GM23338 (cell line): ENCODE measurements at regions not wholly inside any gene's neighbourhood (a gene's known extent, or its start where the extent isn't known, plus 50 kb on each side); places are given as distances from the start of the nearest gene placed in this dataset.

Source experiments
- ATAC-seq: fragments of 200-7000 bp; cut with Tn5 transposase; 3 replicates; pipeline ENCODE4 v1.9.1; 2020
- DNase-seq: peaks from one replicate; pipeline ENCODE4 v3.0.0-alpha.2; 2015; ENCODE audit warnings: low spot score
- H2AFZ ChIP-seq: fragments of 200-600 bp; sonication (generic); 2 replicates; pipeline ENCODE4 v1.8.0; 2016; ENCODE audit warnings: antibody characterized with exemption, mild to moderate bottlenecking, moderate library complexity
- H3F3A ChIP-seq: fragments of 200-600 bp; sonication (generic); replicated peaks from 2 replicates; pipeline ENCODE4 v1.8.0; 2017; ENCODE audit warnings: antibody characterized with exemption, mixed run types, low read depth
- H3K27ac ChIP-seq: fragments of 200-600 bp; sonication (generic); 2 replicates; pipeline ENCODE4 v1.6.1; 2016; ENCODE audit warnings: low read depth
- H3K27me3 ChIP-seq: fragments of 200-600 bp; sonication (generic); 2 replicates; pipeline ENCODE4 v1.8.0; 2016; ENCODE audit warnings: mild to moderate bottlenecking, mixed run types, moderate library complexity; ENCODE audit not compliant: insufficient read depth
- H3K36me3 ChIP-seq: fragments of 200-600 bp; sonication (generic); 2 replicates; pipeline ENCODE4 v1.8.0; 2016; ENCODE audit warnings: mild to moderate bottlenecking; ENCODE audit not compliant: insufficient read depth
- H3K4me1 ChIP-seq: fragments of 200-600 bp; sonication (generic); 2 replicates; pipeline ENCODE4 v1.8.0; 2016; ENCODE audit warnings: mild to moderate bottlenecking, moderate library complexity; ENCODE audit not compliant: insufficient read depth
- H3K4me2 ChIP-seq: fragments of 200-600 bp; sonication (generic); 2 replicates; pipeline ENCODE4 v1.7.1; 2017; ENCODE audit warnings: mixed run types
- H3K4me3 ChIP-seq: fragments of 200-600 bp; sonication (generic); 2 replicates; pipeline ENCODE4 v1.6.1; 2016; ENCODE audit warnings: mixed run types
- H3K79me2 ChIP-seq: fragments of 200-600 bp; sonication (generic); replicated peaks from 2 replicates; pipeline ENCODE4 v1.8.0; 2017; ENCODE audit warnings: mild to moderate bottlenecking; ENCODE audit not compliant: insufficient read depth
- H3K9me2 ChIP-seq: fragments of 200-600 bp; sonication (generic); 2 replicates; pipeline ENCODE4 v1.8.0; 2017; ENCODE audit not compliant: insufficient read depth
- H4K20me1 ChIP-seq: fragments of 200-600 bp; sonication (generic); replicated peaks from 2 replicates; pipeline ENCODE4 v1.8.0; 2017; ENCODE audit warnings: mild to moderate bottlenecking; ENCODE audit not compliant: insufficient read depth
- H3K27ac Mint-ChIP-seq: 2 replicates; pipeline ENCODE4 v1.8.0; 2020; ENCODE audit warnings: inconsistent platforms, mild to moderate bottlenecking, moderate library complexity, mixed read lengths
- H3K27me3 Mint-ChIP-seq: 3 replicates; pipeline ENCODE4 v1.8.0; 2022; ENCODE audit warnings: low read depth, mild to moderate bottlenecking, moderate library complexity, mixed read lengths, inconsistent platforms; ENCODE audit not compliant: insufficient read depth, poor library complexity
- H3K36me3 Mint-ChIP-seq: 3 replicates; pipeline ENCODE4 v1.8.0; 2021; ENCODE audit warnings: low read depth, mild to moderate bottlenecking, inconsistent platforms, moderate library complexity, mixed read lengths
- H3K4me1 Mint-ChIP-seq: 3 replicates; pipeline ENCODE4 v1.8.0; 2020; ENCODE audit warnings: mild to moderate bottlenecking, inconsistent platforms, mixed read lengths
- H3K4me3 Mint-ChIP-seq: 3 replicates; pipeline ENCODE4 v1.8.0; 2021; ENCODE audit warnings: moderate library complexity, mild to moderate bottlenecking, inconsistent platforms, mixed read lengths
- H3K9me3 Mint-ChIP-seq: 3 replicates; pipeline ENCODE4 v1.8.0; 2020; ENCODE audit warnings: moderate library complexity, mild to moderate bottlenecking, inconsistent platforms, mixed read lengths
- CREB1 ChIP-seq: fragments of 250-450 bp; sonication (Bioruptor Pico); IDR thresholded peaks from 2 replicates; pipeline ENCODE4 v1.5.0; 2020; ENCODE audit warnings: low read depth, mild to moderate bottlenecking, moderate library complexity
- CTCF ChIP-seq, 2 experiments: fragments of 200-600 bp in 1 of 2; sonication (generic) in 1 of 2; conservative IDR thresholded peaks; 2 replicates each; pipeline versions ENCODE4 v1.5.1 to v1.6.1; 2016 to 2017; ENCODE audit warnings: antibody characterized with exemption in 2 of 2, low read depth in 2 of 2, mild to moderate bottlenecking in 2 of 2, moderate library complexity in 1 of 2
- EZH2 ChIP-seq: fragments of 200-600 bp; sonication (generic); IDR thresholded peaks from one replicate; pipeline ENCODE4 v1.8.0; 2017; ENCODE audit warnings: antibody characterized with exemption, mild to moderate bottlenecking, low read depth; ENCODE audit not compliant: unreplicated experiment
- EZH2phosphoT487 ChIP-seq: fragments of 200-600 bp; sonication (generic); IDR thresholded peaks from one replicate; pipeline ENCODE4 v1.8.1; 2018; ENCODE audit warnings: antibody characterized with exemption; ENCODE audit not compliant: unreplicated experiment
- JUNB ChIP-seq: IDR thresholded peaks from one replicate; pipeline ENCODE4 v1.6.1; 2016; ENCODE audit warnings: antibody characterized with exemption; ENCODE audit not compliant: unreplicated experiment
- NANOG ChIP-seq: IDR thresholded peaks from 2 replicates; pipeline ENCODE4 v1.6.1; 2016; ENCODE audit warnings: antibody characterized with exemption, borderline replicate concordance
- POLR2AphosphoS5 ChIP-seq: IDR thresholded peaks from 2 replicates; pipeline ENCODE4 v1.6.1; 2016; ENCODE audit warnings: antibody characterized with exemption, low read depth
- REST ChIP-seq: IDR thresholded peaks from one replicate; pipeline ENCODE4 v1.6.1; 2018; ENCODE audit warnings: antibody characterized with exemption; ENCODE audit not compliant: unreplicated experiment
- STAT1 ChIP-seq: IDR thresholded peaks from one replicate; pipeline ENCODE4 v1.6.1; 2016; ENCODE audit warnings: antibody characterized with exemption; ENCODE audit not compliant: unreplicated experiment
- ZNF114 ChIP-seq: fragments of 250-450 bp; sonication (Bioruptor Pico); IDR thresholded peaks from 2 replicates; pipeline ENCODE4 v1.5.0; 2020; ENCODE audit warnings: mild to moderate bottlenecking, moderate library complexity
- ZNF331 ChIP-seq: fragments of 250-450 bp; sonication (Bioruptor Pico); IDR thresholded peaks from 2 replicates; pipeline ENCODE4 v1.5.0; 2020; ENCODE audit warnings: low read depth, mild to moderate bottlenecking, moderate library complexity
- TF ChIP-seq, protein P1 (sequence below): IDR thresholded peaks from 2 replicates; pipeline ENCODE4 v1.6.1; 2016; ENCODE audit warnings: antibody characterized with exemption

GRCh38 chr12:53820514-53821306, 68.9 kb upstream of the CISTR start:
- H3K4me2 ChIP-seq = no peak overlapping the region
- H3K79me2 ChIP-seq = no peaks in the 10 kb centered on the region
- DNase-seq (no peak), ATAC-seq (peak; percentile 42)
- peaks cover 3% of the 10 kb centered on the region; the same call in 1 of the 3 replicates for H3K4me1 Mint-ChIP-seq
- H3K27me3 Mint-ChIP-seq = peaks cover 11% of the 10 kb centered on the region
- H3K4me1 ChIP-seq = no peaks in the 10 kb centered on the region
- no peak overlapping the region for H3K27ac Mint-ChIP-seq
- no peaks in the 10 kb centered on the region for H4K20me1 ChIP-seq
- no peaks in the 10 kb centered on the region for H3F3A ChIP-seq
- TF ChIP-seq JUNB = no peak
- H3K4me3 ChIP-seq = no peak overlapping the region
- peaks cover 13% of the 10 kb centered on the region for H3K27me3 ChIP-seq
- no peak overlapping the region for H2AFZ ChIP-seq
- H3K9me3 Mint-ChIP-seq = no peaks in the 10 kb centered on the region
- H3K9me2 ChIP-seq = no peaks in the 10 kb centered on the region
- H3K27ac ChIP-seq = no peak overlapping the region
- H3K4me3 Mint-ChIP-seq = no peak overlapping the region
- no peaks in the 10 kb centered on the region for H3K36me3 ChIP-seq
- H3K36me3 Mint-ChIP-seq = no peaks in the 10 kb centered on the region

GRCh38 chr12:53824001-53824712, 72.4 kb upstream of the CISTR start:
- Histone ChIP-seq H3F3A (no peaks in the 10 kb centered on the region), H3K9me2 (no peaks in the 10 kb centered on the region), H3K4me1 (no peaks in the 10 kb centered on the region), H4K20me1 (no peaks in the 10 kb centered on the region), H3K36me3 (no peaks in the 10 kb centered on the region), H3K79me2 (no peaks in the 10 kb centered on the region), H3K4me2 (no peak overlapping the region), H3K27ac (no peak overlapping the region), H2AFZ (peak overlapping the region; percentile 72), H3K27me3 (no peaks in the 10 kb centered on the region), H3K4me3 (no peak overlapping the region)
- peaks cover 3% of the 10 kb centered on the region for H3K4me1 Mint-ChIP-seq
- no peak overlapping the region; the same call in 2 of the 3 replicates for H3K4me3 Mint-ChIP-seq
- H3K9me3 Mint-ChIP-seq = no peaks in the 10 kb centered on the region
- H3K27me3 Mint-ChIP-seq = peaks cover 13% of the 10 kb centered on the region
- no peak for DNase-seq
- no peak overlapping the region for H3K27ac Mint-ChIP-seq
- no peaks in the 10 kb centered on the region for H3K36me3 Mint-ChIP-seq
- ATAC-seq = no peak
- TF ChIP-seq EZH2phosphoT487 (no peak), NANOG (no peak), EZH2 (no peak), POLR2AphosphoS5 (no peak), CREB1 (no peak), ZNF114 (CRISPR knock-in tag) (no peak), STAT1 (no peak), ZNF331 (CRISPR knock-in tag) (no peak), CTCF (conservative IDR thresholded peaks at IDR 0.05; ENCODE audit: low read depth in 2 of 2) (no peak), JUNB (no peak), REST (no peak)
- TF ChIP-seq, protein P1, sequence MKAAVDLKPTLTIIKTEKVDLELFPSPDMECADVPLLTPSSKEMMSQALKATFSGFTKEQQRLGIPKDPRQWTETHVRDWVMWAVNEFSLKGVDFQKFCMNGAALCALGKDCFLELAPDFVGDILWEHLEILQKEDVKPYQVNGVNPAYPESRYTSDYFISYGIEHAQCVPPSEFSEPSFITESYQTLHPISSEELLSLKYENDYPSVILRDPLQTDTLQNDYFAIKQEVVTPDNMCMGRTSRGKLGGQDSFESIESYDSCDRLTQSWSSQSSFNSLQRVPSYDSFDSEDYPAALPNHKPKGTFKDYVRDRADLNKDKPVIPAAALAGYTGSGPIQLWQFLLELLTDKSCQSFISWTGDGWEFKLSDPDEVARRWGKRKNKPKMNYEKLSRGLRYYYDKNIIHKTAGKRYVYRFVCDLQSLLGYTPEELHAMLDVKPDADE = no peak
